HCT116 (cell line): ENCODE measurements at regions not wholly inside any gene's neighbourhood (a gene's known extent, or its start where the extent isn't known, plus 50 kb on each side); places are given as distances from the start of the nearest gene placed in this dataset.

Experiments used
- ATAC-seq: fragments of 200-7000 bp; cut with Tn5 transposase; 2 replicates; pipeline ENCODE4 v1.9.1; 2020; ENCODE audit warnings: mild to moderate bottlenecking, moderate library complexity
- BruUV-seq: library from RNA; stranded (reverse); fragments of 400-500 nt; replicated peaks from 2 replicates; lab custom pipeline; 2021; lab: Mats Ljungman, UMichigan
- CTCF ChIA-PET: fragments of 300-600 bp; sonication (Branson Sonifier 250); formaldehyde crosslinking; loops from one replicate; lab custom pipeline; 2021; ENCODE audit warnings: antibody characterized with exemption; lab: Charles Lee
- POLR2A ChIA-PET: fragments of 300-600, 350-600 bp; sonication (Branson Sonifier 250); formaldehyde crosslinking; loops from one replicate; lab custom pipeline; 2021; ENCODE audit warnings: antibody characterized with exemption; lab: Charles Lee
- RAD21 ChIA-PET, 2 experiments: fragments of 300-600 bp; sonication (Branson Sonifier 250); formaldehyde crosslinking; loops; one replicate each; lab custom pipeline; 2023; ENCODE audit warnings: low total read pairs in 2 of 2; ENCODE audit not compliant: uncharacterized antibody in 2 of 2, unreplicated experiment in 2 of 2, low non-redundant PET in 1 of 2; lab: Charles Lee
- DNase-seq: peaks from one replicate; pipeline ENCODE4 v3.0.0-alpha.2; 2010; ENCODE audit warnings: low read depth, low spot score
- H2AFZ ChIP-seq: fragments of 200-600 bp; shearing (Covaris generic), sonication (generic); 2 replicates; pipeline ENCODE4 v1.6.1; 2017; ENCODE audit warnings: low read depth, mixed run types, mixed read lengths, antibody characterized with exemption, low read length; ENCODE audit not compliant: poor library complexity, severe bottlenecking
- H3K27ac ChIP-seq: 2 replicates; pipeline ENCODE4 v1.5.1; 2012; ENCODE audit warnings: low read depth, low read length
- H3K27me3 ChIP-seq: fragments of 200-600 bp; sonication (generic); 2 replicates; pipeline ENCODE4 v1.6.1; 2016; ENCODE audit warnings: mixed run types, low read length, mixed read lengths; ENCODE audit not compliant: insufficient read depth
- H3K36me3 ChIP-seq, 2 experiments: fragments of 200-500 bp in 1 of 2; fragments of 200-600 bp in 1 of 2; sonication (Bioruptor generic) in 1 of 2; sonication (generic) in 1 of 2; 2 replicates each; pipeline versions ENCODE4 v1.5.1 to v1.6.1; 2014 to 2016; ENCODE audit warnings: low read length in 2 of 2, inconsistent platforms in 1 of 2, mixed read lengths in 1 of 2, mixed run types in 1 of 2; ENCODE audit not compliant: insufficient read depth in 2 of 2, control insufficient read depth in 1 of 2
- H3K4me1 ChIP-seq, 2 experiments: fragments of 200-600 bp in 1 of 2; sonication (generic) in 1 of 2; 2 replicates each; pipeline versions ENCODE4 v1.5.1 to v1.6.1; 2012 to 2017; ENCODE audit warnings: low read length in 2 of 2, inconsistent platforms in 1 of 2, mild to moderate bottlenecking in 1 of 2, mixed read lengths in 1 of 2, mixed run types in 1 of 2, moderate library complexity in 1 of 2; ENCODE audit not compliant: insufficient read depth in 2 of 2, control insufficient read depth in 1 of 2
- H3K4me2 ChIP-seq: fragments of 200-600 bp; sonication (generic); 2 replicates; pipeline ENCODE4 v1.6.1; 2017; ENCODE audit warnings: mixed run types, low read length, mixed read lengths
- H3K4me3 ChIP-seq, 2 experiments: fragments of 200-600 bp in 1 of 2; sonication (generic) in 1 of 2; replicated peaks in 1 of 2; 2 replicates each; pipeline ENCODE4 v1.5.1; 2011 to 2016; ENCODE audit warnings: low read length in 2 of 2, control low read depth in 1 of 2, low read depth in 1 of 2, mild to moderate bottlenecking in 1 of 2, mixed read lengths in 1 of 2, mixed run types in 1 of 2
- H3K79me2 ChIP-seq: fragments of 200-600 bp; sonication (generic); 2 replicates; pipeline ENCODE4 v1.6.1; 2017; ENCODE audit warnings: mild to moderate bottlenecking, mixed run types, low read length, moderate library complexity, mixed read lengths; ENCODE audit not compliant: insufficient read depth
- H3K9ac ChIP-seq: fragments of 200-600 bp; sonication (generic); 2 replicates; pipeline ENCODE4 v1.6.1; 2016; ENCODE audit warnings: low read length, mixed read lengths
- H3K9me2 ChIP-seq: fragments of 200-600 bp; sonication (generic), shearing (Covaris generic); 2 replicates; pipeline ENCODE4 v1.6.1; 2017; ENCODE audit warnings: mixed run types, mild to moderate bottlenecking, moderate library complexity; ENCODE audit not compliant: insufficient read depth
- H3K9me3 ChIP-seq, 2 experiments: fragments of 200-500 bp in 1 of 2; fragments of 200-600 bp in 1 of 2; sonication (Bioruptor generic) in 1 of 2; sonication (generic) in 1 of 2; 2 replicates each; pipeline ENCODE4 v1.6.1; 2014 to 2017; ENCODE audit warnings: low read length in 2 of 2, mixed read lengths in 2 of 2, inconsistent platforms in 1 of 2, low read depth in 1 of 2, mild to moderate bottlenecking in 1 of 2, mixed run types in 1 of 2, moderate library complexity in 1 of 2; ENCODE audit not compliant: control insufficient read depth in 1 of 2, insufficient read depth in 1 of 2
- H4K20me1 ChIP-seq: fragments of 200-600 bp; sonication (generic), shearing (Covaris generic); 2 replicates; pipeline ENCODE4 v1.6.1; 2017; ENCODE audit warnings: mixed run types, mild to moderate bottlenecking, moderate library complexity; ENCODE audit not compliant: insufficient read depth
- CEBPB ChIP-seq: IDR thresholded peaks from 2 replicates; pipeline ENCODE4 v1.6.1; 2012; ENCODE audit warnings: low read depth
- EGR1 ChIP-seq: IDR thresholded peaks from 2 replicates; pipeline ENCODE4 v1.6.1; 2012; ENCODE audit warnings: low read depth
- EZH2phosphoT487 ChIP-seq: fragments of 200-600 bp; IDR thresholded peaks from 2 replicates; pipeline ENCODE4 v1.6.1; 2018; ENCODE audit warnings: antibody characterized with exemption, borderline replicate concordance
- JUND ChIP-seq: IDR thresholded peaks from 2 replicates; pipeline ENCODE4 v1.6.1; 2012
- MAX ChIP-seq: IDR thresholded peaks from 2 replicates; pipeline ENCODE4 v1.6.1; 2012
- POLR2A ChIP-seq: IDR thresholded peaks from 2 replicates; pipeline ENCODE4 v1.7.0; 2011; ENCODE audit warnings: borderline replicate concordance; ENCODE audit not compliant: insufficient read depth, insufficient read length; ENCODE audit errors: extremely low read depth
- SIN3A ChIP-seq: IDR thresholded peaks from 2 replicates; pipeline ENCODE4 v1.6.1; 2012; ENCODE audit warnings: low read depth
- SP1 ChIP-seq: IDR thresholded peaks from 2 replicates; pipeline ENCODE4 v1.6.1; 2012; ENCODE audit warnings: low read depth
- SRF ChIP-seq: IDR thresholded peaks from 2 replicates; pipeline ENCODE4 v1.6.1; 2012; ENCODE audit warnings: low read depth
- ZBTB33 ChIP-seq: IDR thresholded peaks from 2 replicates; pipeline ENCODE4 v1.6.1; 2011; ENCODE audit warnings: mild to moderate bottlenecking, low read length, moderate library complexity; ENCODE audit not compliant: insufficient replicate concordance; ENCODE audit errors: extremely low read depth
- ZFX ChIP-seq: fragments of 450-650 bp; IDR thresholded peaks from 2 replicates; pipeline ENCODE4 v1.6.1; 2017
- ZNF274 ChIP-seq: fragments of 200-500 bp; sonication (Bioruptor generic); IDR thresholded peaks from 2 replicates; pipeline ENCODE4 v1.6.1; 2014; ENCODE audit warnings: mild to moderate bottlenecking, low read depth, low read length, inconsistent platforms
- intact Hi-C: fragments of 100-400 bp; cut with micrococcal nuclease; formaldehyde crosslinking; loops from 2 replicates; pipeline ENCODE4 v1.10.0; 2022
- TF ChIP-seq, protein P1 (sequence below): IDR thresholded peaks from 2 replicates; pipeline ENCODE4 v1.6.1; 2012
- TF ChIP-seq, protein P2 (sequence below): IDR thresholded peaks from 2 replicates; pipeline ENCODE4 v1.6.1; 2012; ENCODE audit warnings: low read depth

GRCh38 chr1:186735463-186735862, 55.2 kb upstream of the PTGS2 start:
- Histone ChIP-seq H4K20me1 (no peaks in the 10 kb centered on the region), H3K4me1 (no peaks in the 10 kb centered on the region), H3K9me2 (no peaks in the 10 kb centered on the region), H3K4me2 (no peak overlapping the region), H3K4me3 (no peak overlapping the region)
- intact Hi-C loops: no loop called here
- ATAC-seq: no peak
- TF ChIP-seq POLR2A (no peak), MAX (no peak), EZH2phosphoT487 (no peak), SP1 (no peak), EGR1 (no peak), CEBPB (no peak), SIN3A (no peak), SRF (no peak), ZNF274 (no peak), JUND (no peak)
- TF ChIP-seq, protein P1, sequence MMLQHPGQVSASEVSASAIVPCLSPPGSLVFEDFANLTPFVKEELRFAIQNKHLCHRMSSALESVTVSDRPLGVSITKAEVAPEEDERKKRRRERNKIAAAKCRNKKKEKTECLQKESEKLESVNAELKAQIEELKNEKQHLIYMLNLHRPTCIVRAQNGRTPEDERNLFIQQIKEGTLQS: no peak
- TF ChIP-seq, all 23 proteins: peak for 0
- POLR2A ChIA-PET: no interaction called here
- H3K27ac ChIP-seq: no peak overlapping the region
- DNase-seq: no peak
- H3K9ac ChIP-seq: no peak overlapping the region
- no peaks in the 10 kb centered on the region for H3K9me3 ChIP-seq
- no peaks in the 10 kb centered on the region for H3K27me3 ChIP-seq
- no TSS peak for BruUV-seq
- H3K79me2 ChIP-seq: no peaks in the 10 kb centered on the region
- no peak overlapping the region for H2AFZ ChIP-seq
- no peaks in the 10 kb centered on the region for H3K36me3 ChIP-seq
- RAD21 ChIA-PET: no interaction called here
- CTCF ChIA-PET: interaction anchor here (2.2 kb wide), 1 partner anchor 13 kb away, joined by 8 read pairs; no protein-coding TSS in a partner anchor

DNA sequence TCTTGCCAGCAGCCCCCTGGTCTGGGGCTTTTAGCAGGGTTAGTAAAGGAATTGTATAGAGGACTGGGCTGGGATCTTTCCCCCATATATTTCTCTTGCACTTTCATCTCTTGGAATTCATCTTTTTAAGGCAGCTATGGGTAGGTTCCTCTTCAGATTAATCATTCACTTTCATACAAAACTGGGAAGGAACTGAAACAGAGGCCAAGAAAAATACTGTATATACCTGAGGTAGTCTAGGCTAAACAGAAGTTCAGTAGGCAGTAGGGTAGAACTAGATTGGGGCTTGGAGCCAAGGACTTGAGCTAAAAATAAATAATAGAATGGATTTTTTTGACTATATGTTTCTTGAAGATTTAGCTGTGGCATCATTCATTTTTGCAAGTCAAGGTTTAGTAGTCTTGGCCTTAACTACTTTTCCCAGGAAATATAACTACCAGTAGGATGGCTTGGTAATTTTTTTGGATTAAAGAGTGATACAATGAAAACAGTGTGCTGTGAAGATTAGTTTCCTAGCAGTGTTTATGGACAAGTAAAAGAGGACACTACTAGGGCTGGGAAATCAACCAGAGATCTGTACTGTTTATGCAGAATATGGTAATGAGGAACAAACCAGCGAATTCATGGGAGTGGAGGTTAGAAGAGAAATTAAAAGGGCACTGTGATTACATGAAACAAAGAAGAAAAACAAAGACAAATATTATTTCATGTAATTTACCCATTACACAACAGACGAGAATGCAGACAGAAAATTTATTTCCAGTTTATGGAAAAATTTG, 50.9 kb upstream of the PTGS2 start:
- Histone ChIP-seq H3K79me2 (no peaks in the 10 kb centered on the region), H3K9me2 (no peaks in the 10 kb centered on the region), H3K27me3 (no peaks in the 10 kb centered on the region), H3K36me3 (no peaks in the 10 kb centered on the region), H3K4me2 (no peak overlapping the region), H3K9me3 (no peaks in the 10 kb centered on the region), H3K27ac (no peak overlapping the region), H2AFZ (no peak overlapping the region), H3K4me3 (no peak overlapping the region), H4K20me1 (no peaks in the 10 kb centered on the region), H3K4me1 (no peaks in the 10 kb centered on the region), H3K9ac (no peak overlapping the region)
- intact Hi-C loops: no loop called here
- RAD21 ChIA-PET: no interaction called here
- DNase-seq (no peak), ATAC-seq (no peak)
- TF ChIP-seq ZBTB33 (no peak), ZFX (no peak), JUND (no peak)
- TF ChIP-seq, protein P2, sequence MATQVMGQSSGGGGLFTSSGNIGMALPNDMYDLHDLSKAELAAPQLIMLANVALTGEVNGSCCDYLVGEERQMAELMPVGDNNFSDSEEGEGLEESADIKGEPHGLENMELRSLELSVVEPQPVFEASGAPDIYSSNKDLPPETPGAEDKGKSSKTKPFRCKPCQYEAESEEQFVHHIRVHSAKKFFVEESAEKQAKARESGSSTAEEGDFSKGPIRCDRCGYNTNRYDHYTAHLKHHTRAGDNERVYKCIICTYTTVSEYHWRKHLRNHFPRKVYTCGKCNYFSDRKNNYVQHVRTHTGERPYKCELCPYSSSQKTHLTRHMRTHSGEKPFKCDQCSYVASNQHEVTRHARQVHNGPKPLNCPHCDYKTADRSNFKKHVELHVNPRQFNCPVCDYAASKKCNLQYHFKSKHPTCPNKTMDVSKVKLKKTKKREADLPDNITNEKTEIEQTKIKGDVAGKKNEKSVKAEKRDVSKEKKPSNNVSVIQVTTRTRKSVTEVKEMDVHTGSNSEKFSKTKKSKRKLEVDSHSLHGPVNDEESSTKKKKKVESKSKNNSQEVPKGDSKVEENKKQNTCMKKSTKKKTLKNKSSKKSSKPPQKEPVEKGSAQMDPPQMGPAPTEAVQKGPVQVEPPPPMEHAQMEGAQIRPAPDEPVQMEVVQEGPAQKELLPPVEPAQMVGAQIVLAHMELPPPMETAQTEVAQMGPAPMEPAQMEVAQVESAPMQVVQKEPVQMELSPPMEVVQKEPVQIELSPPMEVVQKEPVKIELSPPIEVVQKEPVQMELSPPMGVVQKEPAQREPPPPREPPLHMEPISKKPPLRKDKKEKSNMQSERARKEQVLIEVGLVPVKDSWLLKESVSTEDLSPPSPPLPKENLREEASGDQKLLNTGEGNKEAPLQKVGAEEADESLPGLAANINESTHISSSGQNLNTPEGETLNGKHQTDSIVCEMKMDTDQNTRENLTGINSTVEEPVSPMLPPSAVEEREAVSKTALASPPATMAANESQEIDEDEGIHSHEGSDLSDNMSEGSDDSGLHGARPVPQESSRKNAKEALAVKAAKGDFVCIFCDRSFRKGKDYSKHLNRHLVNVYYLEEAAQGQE: no peak
- BruUV-seq: no TSS peak
- CTCF ChIA-PET: interaction anchor here (1.2 kb wide), 1 partner anchor 8 kb away, joined by 4 read pairs; no protein-coding TSS in a partner anchor
- POLR2A ChIA-PET: no interaction called here
